ENCODE measurements at regions not wholly inside any gene's neighbourhood (a gene's known extent, or its start where the extent isn't known, plus 50 kb on each side); places are given as distances from the start of the nearest gene placed in this dataset.

GRCh38 chr20:22491194-22491505, 93.2 kb downstream of the FOXA2 start:
- CTCF ChIA-PET, result interaction anchor here (0.9 to 2.0 kb wide), 3 partner anchors 9 to 13 kb away, joined by 3 to 5 read pairs (median 3); no protein-coding TSS in a partner anchor
- no peak for TF ChIP-seq CTCF (IDR thresholded peaks at IDR 0.05; ENCODE audit: control extremely low read depth, extremely low read depth, low read depth, missing control alignments)
- no peak for DNase-seq (ENCODE audit: extremely low spot score)
- POLR2A ChIA-PET, result no interaction called here

- DNase-seq (ENCODE audit: extremely low spot score), result no peak
- POLR2A ChIA-PET, result no interaction called here
- no peak for TF ChIP-seq CTCF (IDR thresholded peaks at IDR 0.05; ENCODE audit: control extremely low read depth, extremely low read depth, low read depth, missing control alignments)
- CTCF ChIA-PET, result interaction anchor here (0.9 to 2.0 kb wide), 4 partner anchors 9 to 16 kb away, joined by 3 to 5 read pairs (median 3); no protein-coding TSS in a partner anchor
Measured at GRCh38 chr20:22490287-22491193, 93.8 kb downstream of the FOXA2 start.

- CTCF ChIA-PET, result interaction anchor here (1.1 to 2.0 kb wide), 3 partner anchors 11 to 17 kb away, joined by 3 to 5 read pairs (median 3); no protein-coding TSS in a partner anchor
- POLR2A ChIA-PET, result no interaction called here
- DNase-seq (ENCODE audit: extremely low spot score), result no peak
Measured at GRCh38 chr20:22489626-22490286, 94.6 kb downstream of the FOXA2 start.

GRCh38 chr20:22480336-22480735, 104.0 kb downstream of the FOXA2 start:
- TF ChIP-seq CTCF (IDR thresholded peaks at IDR 0.05; ENCODE audit: control extremely low read depth, extremely low read depth, low read depth, missing control alignments), result no peak
- ChIA-PET CTCF (interaction anchor here (2.2 kb wide), 1 partner anchor 11 kb away, joined by 6 read pairs; no protein-coding TSS in a partner anchor), POLR2A (interaction anchor here (0.7 kb wide), 1 partner anchor 914 kb away, joined by 3 read pairs; no protein-coding TSS in a partner anchor)
- DNase-seq (ENCODE audit: extremely low spot score), result no peak

More at GRCh38 chr20:22489626-22490286, 94.6 kb downstream of the FOXA2 start:
- no peak for TF ChIP-seq CTCF (IDR thresholded peaks at IDR 0.05; ENCODE audit: control extremely low read depth, extremely low read depth, low read depth, missing control alignments)

GRCh38 chr20:22475662-22476061, 108.7 kb downstream of the FOXA2 start:
- DNase-seq (ENCODE audit: extremely low spot score), result no peak
- POLR2A ChIA-PET, result no interaction called here
- CTCF ChIA-PET, result no interaction called here
- TF ChIP-seq CTCF (IDR thresholded peaks at IDR 0.05; ENCODE audit: control extremely low read depth, extremely low read depth, low read depth, missing control alignments), result no peak

GRCh38 chr20:22474224-22474623, 110.1 kb downstream of the FOXA2 start:
- ChIA-PET CTCF (no interaction called here), POLR2A (no interaction called here)
- no peak for TF ChIP-seq CTCF (IDR thresholded peaks at IDR 0.05; ENCODE audit: control extremely low read depth, extremely low read depth, low read depth, missing control alignments)
- no peak for DNase-seq (ENCODE audit: extremely low spot score)

Data from GM10248 (cell line).